Peyer's patch (tissue), 4 donors: ENCODE measurements at regions not wholly inside any gene's neighbourhood (a gene's known extent, or its start where the extent isn't known, plus 50 kb on each side); places are given as distances from the start of the nearest gene placed in this dataset.

Experiments used
- DNase-seq, 3 donors: peaks; one replicate each; pipeline ENCODE4 v3.0.0-alpha.2; 2017 to 2019
- H3K27ac ChIP-seq, 4 donors: fragments of 200-600 bp; sonication (generic); one replicate each; pipeline ENCODE4 v1.5.1; 2016 to 2019
- H3K27me3 ChIP-seq, 2 donors: fragments of 200-600 bp; sonication (generic); one replicate each; pipeline ENCODE4 v1.5.1; 2019
- H3K36me3 ChIP-seq, 3 donors: fragments of 200-600 bp; sonication (generic); one replicate each; pipeline ENCODE4 v1.5.1; 2016 to 2019
- H3K4me1 ChIP-seq, 4 donors: fragments of 200-600 bp; sonication (generic); one replicate each; pipeline ENCODE4 v1.5.1; 2016 to 2019
- H3K4me3 ChIP-seq, 4 donors: fragments of 200-600 bp; sonication (generic); 1 replicate in 3 of 4; 2 replicates in 1 of 4; pipeline ENCODE4 v1.5.1; 2016 to 2019; ENCODE audit warnings: mild to moderate bottlenecking in 1 of 4
- H3K9me3 ChIP-seq, 4 donors: fragments of 200-600 bp; sonication (generic); one replicate each; pipeline ENCODE4 v1.5.1; 2016 to 2019; ENCODE audit warnings: mild to moderate bottlenecking in 1 of 4
- POLR2A ChIP-seq, 2 donors: fragments of 450-650 bp; IDR thresholded peaks; one replicate each; pipeline ENCODE4 v1.5.1; 2017; ENCODE audit warnings: antibody characterized with exemption in 2 of 2, mild to moderate bottlenecking in 2 of 2, moderate library complexity in 2 of 2
- TF ChIP-seq, protein P1 (sequence below), 6 experiments: fragments of 450-650 bp in 4 of 6; fragments of 200-600 bp in 2 of 6; sonication (generic) in 1 of 6; IDR thresholded peaks; one replicate each; pipeline ENCODE4 v1.5.1; 2017 to 2019; ENCODE audit warnings: antibody characterized with exemption in 6 of 6, mild to moderate bottlenecking in 3 of 6, moderate library complexity in 1 of 6

DNA sequence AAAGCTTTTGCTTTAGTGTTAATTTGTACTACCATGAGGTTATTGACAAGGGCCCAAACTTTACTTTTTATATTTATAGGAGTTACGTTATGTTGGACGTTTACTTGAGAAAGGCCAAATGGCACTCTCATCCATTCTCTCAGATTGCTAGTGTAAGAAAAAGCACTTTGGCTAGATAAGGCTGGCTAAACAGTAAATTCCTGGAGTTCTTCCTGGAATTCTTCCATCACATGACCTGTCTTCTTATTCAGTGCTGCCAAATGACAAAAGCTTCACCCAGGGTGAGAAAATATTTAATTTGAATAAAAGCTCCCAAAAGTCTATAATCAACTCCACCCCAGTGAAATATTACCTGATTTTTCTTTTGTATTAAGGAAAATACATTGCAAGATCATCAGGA lies 1568.9 kb upstream of the ACO1 start:
- Histone ChIP-seq H3K4me1 (no peaks in the 10 kb centered on the region), H3K27ac (no peak overlapping the region), H3K36me3 (no peaks in the 10 kb centered on the region), H3K9me3 (no peaks in the 10 kb centered on the region), H3K4me3 (no peak overlapping the region), H3K27me3 (no peaks in the 10 kb centered on the region)
- TF ChIP-seq, protein P1, sequence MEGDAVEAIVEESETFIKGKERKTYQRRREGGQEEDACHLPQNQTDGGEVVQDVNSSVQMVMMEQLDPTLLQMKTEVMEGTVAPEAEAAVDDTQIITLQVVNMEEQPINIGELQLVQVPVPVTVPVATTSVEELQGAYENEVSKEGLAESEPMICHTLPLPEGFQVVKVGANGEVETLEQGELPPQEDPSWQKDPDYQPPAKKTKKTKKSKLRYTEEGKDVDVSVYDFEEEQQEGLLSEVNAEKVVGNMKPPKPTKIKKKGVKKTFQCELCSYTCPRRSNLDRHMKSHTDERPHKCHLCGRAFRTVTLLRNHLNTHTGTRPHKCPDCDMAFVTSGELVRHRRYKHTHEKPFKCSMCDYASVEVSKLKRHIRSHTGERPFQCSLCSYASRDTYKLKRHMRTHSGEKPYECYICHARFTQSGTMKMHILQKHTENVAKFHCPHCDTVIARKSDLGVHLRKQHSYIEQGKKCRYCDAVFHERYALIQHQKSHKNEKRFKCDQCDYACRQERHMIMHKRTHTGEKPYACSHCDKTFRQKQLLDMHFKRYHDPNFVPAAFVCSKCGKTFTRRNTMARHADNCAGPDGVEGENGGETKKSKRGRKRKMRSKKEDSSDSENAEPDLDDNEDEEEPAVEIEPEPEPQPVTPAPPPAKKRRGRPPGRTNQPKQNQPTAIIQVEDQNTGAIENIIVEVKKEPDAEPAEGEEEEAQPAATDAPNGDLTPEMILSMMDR (IDR thresholded peaks at IDR 0.05) = no peak
- no peak for TF ChIP-seq POLR2A (IDR thresholded peaks at IDR 0.05)
- DNase-seq = no peak

DNA sequence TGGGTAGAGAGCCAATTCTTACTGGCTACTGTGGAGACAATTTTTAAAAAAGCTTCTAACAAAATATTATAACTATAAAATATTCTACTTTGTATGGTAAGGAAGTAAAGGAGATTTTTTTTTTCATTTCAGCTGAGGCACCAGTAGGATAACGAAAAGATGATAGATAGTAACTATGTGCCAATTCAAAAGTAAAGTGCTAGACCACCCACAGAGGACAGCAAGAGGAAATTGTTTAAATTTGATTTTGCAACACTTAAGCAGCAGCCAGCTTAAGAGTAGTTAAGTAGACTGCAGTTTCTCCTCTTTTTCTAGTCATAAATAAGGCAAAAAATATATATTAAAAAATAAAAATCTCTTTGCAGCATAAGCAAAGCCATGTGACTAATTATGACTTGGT lies 1539.3 kb upstream of the ACO1 start:
- no peaks in the 10 kb centered on the region for H3K4me1 ChIP-seq
- no peak overlapping the region for H3K27ac ChIP-seq
- H3K36me3 ChIP-seq = no peaks in the 10 kb centered on the region
- H3K27me3 ChIP-seq = no peaks in the 10 kb centered on the region
- TF ChIP-seq, protein P1 (IDR thresholded peaks at IDR 0.05) = no peak
- no peak for TF ChIP-seq POLR2A (IDR thresholded peaks at IDR 0.05)
- H3K9me3 ChIP-seq = no peaks in the 10 kb centered on the region
- DNase-seq = no peak
- no peak overlapping the region for H3K4me3 ChIP-seq

DNA sequence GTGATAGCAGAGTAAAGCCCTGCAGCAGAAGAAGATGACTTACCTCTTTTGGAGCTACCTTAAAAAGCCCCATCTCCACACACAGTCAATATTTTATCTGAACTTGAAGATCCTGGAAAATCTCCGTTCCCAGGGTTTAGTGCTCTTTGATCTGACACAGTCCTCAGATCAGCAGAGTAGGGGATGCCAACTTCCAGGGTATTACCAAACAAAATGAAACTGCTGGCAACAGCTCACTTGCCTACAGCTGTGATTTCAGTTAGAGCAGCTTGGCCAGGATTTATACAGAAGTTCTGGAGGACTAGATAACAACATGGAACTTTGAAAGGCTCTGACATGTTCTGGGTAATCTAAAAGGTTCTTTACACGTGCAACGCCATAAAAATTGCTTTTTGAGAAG lies 1537.8 kb upstream of the ACO1 start:
- TF ChIP-seq, protein P1 (IDR thresholded peaks at IDR 0.05) = no peak
- TF ChIP-seq POLR2A (IDR thresholded peaks at IDR 0.05) = no peak
- no peak for DNase-seq
- H3K4me3 ChIP-seq = no peak overlapping the region
- H3K27me3 ChIP-seq = no peaks in the 10 kb centered on the region
- H3K27ac ChIP-seq = no peak overlapping the region
- no peaks in the 10 kb centered on the region for H3K36me3 ChIP-seq
- no peaks in the 10 kb centered on the region for H3K4me1 ChIP-seq
- H3K9me3 ChIP-seq = no peaks in the 10 kb centered on the region

DNA sequence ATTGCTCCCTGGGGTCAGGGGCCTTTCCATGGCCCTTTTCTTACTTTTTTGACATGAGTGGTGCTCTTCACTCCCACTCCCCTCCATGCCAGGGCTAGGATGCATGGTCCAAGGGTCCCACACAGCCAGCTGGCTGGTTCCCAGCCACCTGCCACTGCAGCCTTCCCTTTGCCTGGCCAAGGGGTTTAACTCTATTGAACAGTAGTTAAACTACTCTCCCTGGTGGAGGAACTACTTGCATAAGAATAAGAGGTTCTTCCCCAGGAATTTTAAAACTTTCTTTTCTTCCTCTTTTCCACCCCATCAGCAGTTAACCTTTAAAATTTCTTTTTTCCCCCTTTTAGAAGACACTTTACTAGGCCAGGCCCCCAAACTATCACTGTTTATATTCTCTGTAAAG lies 1532.8 kb upstream of the ACO1 start:
- H3K4me3 ChIP-seq = no peak overlapping the region
- H3K27ac ChIP-seq = no peak overlapping the region

DNA sequence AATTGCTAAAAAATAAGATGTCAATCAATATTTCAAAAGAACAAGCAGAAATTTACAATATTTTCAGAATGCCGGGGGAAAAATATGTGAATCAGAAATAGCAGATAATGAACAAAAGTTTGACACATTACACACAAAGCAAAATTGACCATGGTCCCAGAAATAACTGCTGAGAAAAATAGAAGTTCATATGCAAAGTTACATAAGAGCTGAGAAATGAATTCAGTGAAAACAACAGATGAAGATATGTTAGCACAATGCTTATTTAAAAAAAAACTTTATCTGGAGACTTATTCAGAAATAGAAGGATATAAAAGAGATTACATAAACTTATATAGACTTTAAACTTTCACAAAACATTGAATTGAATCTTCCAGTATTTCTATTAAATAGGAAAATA lies 1483.7 kb upstream of the ACO1 start:
- no peaks in the 10 kb centered on the region for H3K36me3 ChIP-seq
- no peak for TF ChIP-seq POLR2A (IDR thresholded peaks at IDR 0.05)
- TF ChIP-seq, protein P1 (IDR thresholded peaks at IDR 0.05) = no peak
- H3K4me1 ChIP-seq = no peaks in the 10 kb centered on the region
- H3K9me3 ChIP-seq = no peaks in the 10 kb centered on the region
- no peaks in the 10 kb centered on the region for H3K27me3 ChIP-seq
- H3K4me3 ChIP-seq = no peak overlapping the region
- no peak overlapping the region for H3K27ac ChIP-seq
- DNase-seq = no peak

More for the DNA sequence above, 1532.8 kb upstream of the ACO1 start:
- Histone ChIP-seq H3K27me3 (no peaks in the 10 kb centered on the region), H3K36me3 (no peaks in the 10 kb centered on the region), H3K4me1 (no peaks in the 10 kb centered on the region), H3K9me3 (no peaks in the 10 kb centered on the region)
- no peak for TF ChIP-seq POLR2A (IDR thresholded peaks at IDR 0.05)
- TF ChIP-seq, protein P1 (IDR thresholded peaks at IDR 0.05) = no peak
- DNase-seq = no peak

DNA sequence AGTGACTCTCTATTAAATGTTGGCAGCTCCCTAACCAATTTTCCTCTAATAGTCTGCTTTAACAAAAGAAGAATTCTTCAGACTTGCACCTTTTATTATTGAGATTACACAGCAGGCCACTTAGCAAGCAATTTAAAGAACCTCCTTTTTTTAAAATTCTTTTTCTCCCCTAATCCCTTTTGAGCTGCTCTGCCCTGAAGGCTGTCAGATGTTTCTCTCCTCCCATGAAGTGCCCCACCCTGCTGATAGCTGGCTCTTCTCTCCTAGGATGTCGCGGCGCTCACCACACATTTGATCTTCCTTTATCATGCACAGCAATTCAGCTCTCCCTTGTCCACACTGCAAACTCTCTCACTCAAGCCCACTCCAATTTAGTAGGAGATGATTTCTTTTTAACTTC lies 1471.1 kb upstream of the ACO1 start:
- no peak overlapping the region for H3K4me3 ChIP-seq
- H3K27me3 ChIP-seq = no peaks in the 10 kb centered on the region
- no peaks in the 10 kb centered on the region for H3K36me3 ChIP-seq
- DNase-seq = no peak
- TF ChIP-seq, protein P1 (IDR thresholded peaks at IDR 0.05) = no peak
- TF ChIP-seq POLR2A (IDR thresholded peaks at IDR 0.05) = no peak
- no peaks in the 10 kb centered on the region for H3K9me3 ChIP-seq
- no peaks in the 10 kb centered on the region for H3K4me1 ChIP-seq
- H3K27ac ChIP-seq = no peak overlapping the region
